ENCODE measurements at regions not wholly inside any gene's neighbourhood (a gene's known extent, or its start where the extent isn't known, plus 50 kb on each side); places are given as distances from the start of the nearest gene placed in this dataset.
"Not testable (repeated sequence)": the region's sequence is repeated elsewhere in the genome, so short reads cannot be mapped to it uniquely, and the experiment has no call there.

DNA sequence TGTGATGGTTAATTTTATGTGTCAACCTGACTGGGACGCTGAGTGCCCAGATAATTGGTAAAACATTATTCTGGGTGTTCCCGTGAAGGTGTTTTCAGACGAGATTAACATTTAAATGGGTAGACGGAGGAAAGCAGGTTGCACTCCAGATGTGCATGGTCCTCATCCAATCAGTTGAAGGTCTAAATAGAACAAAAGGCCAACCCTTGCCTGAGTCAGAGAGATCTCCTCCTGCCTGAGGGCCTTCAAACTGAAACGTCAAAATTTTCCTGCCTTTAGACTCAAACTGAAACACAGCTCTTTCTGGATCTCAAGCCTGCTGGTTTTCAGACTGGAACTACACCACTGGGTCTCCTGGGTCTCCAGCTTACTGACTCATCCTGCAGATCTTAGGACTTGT, 73.5 kb downstream of the NPIPA8 start:
- DNase-seq: not testable (repeated sequence)

DNA sequence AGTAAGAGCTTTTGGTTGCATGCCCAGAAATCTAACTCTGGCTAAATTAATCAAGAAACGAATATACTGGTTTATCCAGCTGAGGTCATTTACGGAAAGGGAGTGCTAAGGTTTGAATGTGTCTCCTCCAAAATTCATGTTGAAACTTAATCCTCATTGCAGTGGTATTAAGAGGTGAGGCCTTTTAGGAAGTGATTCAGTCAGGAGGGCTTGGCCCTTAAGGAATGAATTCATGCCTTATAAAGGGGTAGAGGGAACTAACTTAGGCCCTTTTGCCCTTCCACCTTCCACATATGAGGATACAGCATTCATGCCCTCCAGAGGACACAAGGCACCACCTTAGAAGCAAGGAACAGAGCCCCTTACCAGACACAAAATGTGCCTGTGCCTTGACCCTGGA, 74.7 kb downstream of the NPIPA8 start:
- not testable (repeated sequence) for DNase-seq

DNA sequence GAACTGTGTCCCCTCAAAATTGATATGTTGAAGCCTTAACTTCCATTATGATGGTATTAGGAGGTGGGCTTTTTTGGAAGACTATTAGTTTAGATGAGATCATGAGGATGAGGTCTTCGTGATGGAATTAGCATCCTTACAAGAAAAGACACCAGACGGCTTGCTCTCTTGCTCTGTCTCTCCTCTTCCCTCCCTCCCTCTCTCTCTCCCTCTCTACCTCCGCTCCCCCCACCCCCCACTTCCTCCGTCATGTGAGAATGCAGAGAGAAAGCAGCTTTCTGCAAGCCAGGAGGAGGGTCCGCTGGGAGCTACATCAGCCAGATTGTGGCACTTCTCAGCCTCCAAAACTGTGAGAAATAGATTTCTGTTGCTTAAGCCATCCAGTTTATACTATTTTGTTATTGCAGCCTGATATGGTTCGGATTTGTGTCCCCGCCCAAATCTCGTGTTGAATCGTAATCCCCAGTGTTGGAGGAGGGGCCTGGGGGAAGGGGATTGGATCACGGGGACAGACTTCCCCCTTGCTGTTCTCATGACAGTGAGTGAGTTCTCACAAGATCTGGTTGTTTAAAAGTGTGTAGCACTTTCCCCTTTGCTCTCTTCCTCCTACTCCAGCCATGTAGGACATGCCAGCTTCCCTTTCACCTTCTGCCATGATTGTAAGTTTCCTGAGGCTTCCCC, 76.9 kb downstream of the NPIPA8 start:
- not testable (repeated sequence) for DNase-seq

DNA sequence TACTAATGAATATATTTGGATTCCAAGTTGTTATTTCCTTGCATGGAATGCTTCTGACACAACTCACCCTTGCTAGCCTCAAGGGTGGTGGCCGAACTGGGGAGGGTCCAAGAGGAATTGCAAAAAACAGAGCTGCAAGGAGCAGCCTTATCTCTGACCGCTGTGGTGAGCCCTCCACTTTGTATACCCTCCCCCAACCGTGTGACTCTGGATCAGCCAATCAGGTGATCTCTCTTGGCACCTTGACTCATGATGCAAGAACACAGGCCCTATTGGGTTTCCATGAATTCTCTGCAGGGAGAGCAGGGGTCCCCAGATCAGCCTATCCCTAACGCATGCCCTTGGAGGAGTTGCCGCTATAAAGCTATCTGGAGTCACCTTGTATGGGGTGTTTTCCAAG, 83.6 kb downstream of the NPIPA8 start:
- DNase-seq: not testable (repeated sequence)

DNA sequence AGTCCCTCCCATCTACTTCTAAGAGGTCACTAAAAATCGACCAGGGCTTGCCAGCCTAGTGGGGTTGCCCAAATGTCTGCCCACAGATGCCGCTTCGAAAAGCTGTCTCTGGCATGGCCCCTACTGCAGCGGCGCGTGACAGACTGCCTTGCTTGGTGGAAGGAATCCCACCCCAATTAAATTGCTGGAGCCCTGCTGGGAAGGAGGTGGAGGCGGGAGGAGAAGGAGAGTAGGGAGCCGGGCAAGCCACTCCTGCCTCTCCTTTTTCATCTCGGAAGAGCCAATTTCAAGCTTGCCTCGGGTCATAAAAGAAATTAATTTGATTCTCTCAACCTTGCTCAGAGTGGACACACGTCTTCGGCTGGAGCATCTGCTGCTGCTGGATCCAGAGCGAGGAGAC, 106.0 kb downstream of the NPIPA8 start:
- not testable (repeated sequence) for DNase-seq

DNA sequence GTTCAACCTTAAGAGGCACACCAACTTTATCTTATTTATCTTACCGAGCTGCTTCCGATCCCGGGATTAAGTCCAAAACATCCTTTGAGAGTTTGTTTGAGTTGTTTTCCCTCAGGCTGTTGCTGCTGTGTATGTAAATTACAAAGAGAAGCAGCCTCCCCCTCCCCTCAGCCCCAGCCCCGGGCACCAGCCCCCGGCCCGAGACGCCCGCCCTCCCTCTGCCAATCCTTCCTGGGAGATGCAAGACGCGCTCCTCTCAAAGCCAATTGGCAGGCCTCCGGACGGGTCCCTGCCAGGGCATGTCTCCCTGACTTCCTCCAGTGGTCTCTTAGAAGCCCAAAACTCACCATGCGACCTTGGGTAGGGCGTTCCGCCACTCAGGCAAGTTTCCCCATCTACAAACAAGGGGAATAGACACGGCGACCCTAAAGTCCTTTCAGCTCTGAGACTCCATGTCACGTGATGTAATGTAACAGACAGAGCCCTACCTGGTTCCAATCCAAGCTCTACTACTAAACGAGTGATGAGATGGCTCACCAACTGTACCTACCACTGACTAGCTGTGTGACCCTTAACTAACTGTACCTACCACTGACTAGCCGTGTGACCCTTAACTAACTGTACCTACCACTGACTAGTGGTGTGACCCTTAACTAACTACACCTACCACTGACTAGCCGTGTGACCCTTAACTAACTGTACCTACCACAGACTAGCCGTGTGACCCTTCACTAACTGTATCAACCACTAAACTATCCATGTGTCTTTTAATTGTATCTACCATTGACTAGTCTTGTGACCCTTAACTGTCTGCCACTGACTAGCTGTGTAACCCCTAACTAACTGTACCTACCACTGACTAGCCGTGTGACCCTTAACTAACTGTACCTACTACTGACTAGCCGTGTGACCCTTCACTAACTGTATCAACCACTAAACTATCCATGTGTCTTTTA, 114.2 kb downstream of the NPIPA8 start:
- not testable (repeated sequence) for DNase-seq

DNA sequence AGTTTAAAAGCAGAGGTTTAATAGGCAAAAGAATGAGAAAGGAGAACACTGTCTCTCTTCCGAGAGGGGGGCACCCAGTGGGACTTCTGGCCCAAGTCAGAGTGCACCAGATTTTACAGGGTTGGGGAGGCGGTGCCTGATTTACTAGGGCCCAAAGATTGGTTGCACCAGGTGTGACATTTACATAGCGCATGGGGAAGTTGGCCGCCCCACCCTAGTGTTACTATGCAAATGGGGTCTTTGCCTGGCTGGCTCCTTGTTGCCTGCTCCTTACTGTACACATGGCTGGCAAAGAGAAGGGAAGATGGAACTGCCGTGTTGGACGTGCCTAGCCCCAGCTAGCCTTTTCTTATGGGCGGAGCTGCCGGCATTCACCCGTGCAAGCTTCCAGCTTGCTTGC, 118.8 kb downstream of the NPIPA8 start:
- DNase-seq: not testable (repeated sequence)

DNA sequence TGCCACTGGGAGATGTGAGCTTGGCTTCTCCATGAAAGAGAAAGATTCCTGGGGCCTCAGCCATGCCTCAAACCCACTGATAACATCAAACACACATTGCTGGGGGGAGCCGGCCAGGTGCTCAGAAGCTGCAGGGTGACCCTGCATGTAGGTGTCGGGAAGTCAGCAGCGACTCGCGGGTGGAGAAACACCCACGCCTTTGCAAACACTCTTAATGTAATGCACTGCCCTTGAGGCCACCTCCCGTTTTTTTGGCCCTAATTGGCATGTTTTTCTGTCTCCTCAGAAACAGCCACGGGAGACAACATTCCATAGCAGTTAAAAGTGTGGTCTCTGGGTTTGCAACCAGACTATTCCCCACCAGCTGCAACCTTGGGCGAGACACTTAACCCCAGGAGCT, 119.7 kb downstream of the NPIPA8 start:
- not testable (repeated sequence) for DNase-seq

DNA sequence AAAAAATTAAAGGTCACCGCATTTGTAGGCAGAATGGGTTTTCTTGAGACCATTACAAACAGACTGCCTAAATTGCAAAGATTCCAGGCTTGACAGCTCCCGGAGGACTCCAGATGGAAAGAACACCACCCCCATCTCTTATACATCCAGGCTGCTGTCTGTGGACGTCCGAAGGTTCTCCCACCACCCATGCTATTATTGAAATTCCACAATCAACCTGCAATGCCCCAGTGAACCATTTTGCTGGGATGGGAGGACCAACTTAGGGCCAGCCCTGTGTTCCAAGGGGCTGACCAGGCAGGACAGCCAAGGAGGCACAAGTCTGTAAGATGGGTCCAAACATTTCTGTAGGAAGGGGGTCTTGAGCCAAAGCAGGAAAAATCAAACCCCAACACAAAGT, 122.7 kb downstream of the NPIPA8 start:
- not testable (repeated sequence) for DNase-seq

DNA sequence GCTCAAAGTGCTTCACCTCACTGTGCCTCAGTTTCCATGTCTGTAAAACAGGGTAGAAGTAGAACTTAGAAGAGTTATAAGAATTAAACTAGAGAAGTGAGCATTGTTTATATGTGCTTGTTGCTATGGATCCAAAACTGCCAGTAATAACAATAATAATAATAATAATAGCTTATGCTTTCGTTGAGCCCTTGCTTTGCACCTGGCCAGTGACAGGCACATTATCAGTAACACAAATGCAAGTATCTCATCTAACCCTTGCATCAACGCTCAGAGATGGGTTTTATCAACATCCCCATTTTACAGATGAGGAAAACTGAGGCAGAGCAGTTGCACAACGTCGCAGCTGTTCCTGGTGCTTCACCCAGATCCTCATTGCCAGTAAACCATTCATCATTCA, 125.0 kb downstream of the NPIPA8 start:
- not testable (repeated sequence) for DNase-seq

DNA sequence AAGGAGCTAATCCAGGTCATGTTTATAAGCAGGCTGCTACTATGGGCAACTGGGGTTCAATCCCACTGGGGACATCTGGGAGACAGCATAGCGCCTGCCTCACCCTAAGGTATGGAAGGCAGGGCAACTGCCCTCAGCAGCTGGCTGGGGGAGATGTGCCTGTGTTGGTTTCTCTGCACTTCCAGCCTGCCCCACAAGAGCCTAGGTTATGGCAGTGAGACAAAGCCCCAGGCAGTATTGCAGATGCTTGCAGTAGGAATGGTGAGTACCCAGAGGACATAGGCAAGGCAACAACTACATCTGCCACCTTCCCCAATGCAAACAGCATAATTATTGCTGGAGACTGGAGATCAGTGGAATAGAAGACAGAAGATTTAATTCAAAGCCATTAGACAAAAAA, 131.8 kb downstream of the NPIPA8 start:
- not testable (repeated sequence) for DNase-seq

DNA sequence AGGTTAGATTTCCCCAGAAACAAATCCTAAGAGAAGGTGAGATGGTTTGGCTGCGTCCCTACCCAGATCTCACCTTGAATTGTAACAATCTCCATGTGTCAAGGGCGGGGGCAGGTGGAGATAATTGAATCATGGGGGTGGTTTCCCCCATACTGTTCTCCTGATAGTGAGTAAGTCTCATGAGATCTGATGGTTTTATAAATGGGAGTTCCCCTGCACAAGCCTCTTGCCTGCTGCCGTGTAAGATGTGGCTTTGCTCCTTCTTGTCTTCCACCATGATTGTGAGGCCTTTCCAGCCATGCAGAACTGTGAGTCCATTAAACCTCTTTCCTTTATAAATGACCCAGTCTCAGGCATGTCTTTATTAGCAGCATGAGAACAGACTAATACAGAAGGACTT, 132.2 kb downstream of the NPIPA8 start:
- not testable (repeated sequence) for DNase-seq

DNA sequence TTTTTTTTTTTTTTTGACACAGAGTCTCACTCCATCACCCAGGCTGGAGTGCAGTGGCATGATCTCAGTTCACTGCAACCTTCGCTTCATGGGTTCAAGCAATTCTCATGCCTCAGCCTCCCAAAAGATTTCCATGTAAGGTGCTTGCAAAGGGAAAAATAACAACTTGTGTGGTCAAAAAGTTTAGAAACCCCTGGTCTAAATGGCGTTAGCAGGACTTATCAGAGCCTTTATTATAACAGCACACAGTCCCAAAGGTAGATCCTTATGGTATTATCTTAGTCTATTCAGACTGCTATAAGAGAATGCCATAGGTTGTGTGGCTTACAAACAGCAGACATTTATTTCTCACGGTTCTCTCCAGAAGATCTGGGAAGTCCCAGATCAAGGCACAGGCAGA, 135.0 kb downstream of the NPIPA8 start:
- DNase-seq: not testable (repeated sequence)

DNA sequence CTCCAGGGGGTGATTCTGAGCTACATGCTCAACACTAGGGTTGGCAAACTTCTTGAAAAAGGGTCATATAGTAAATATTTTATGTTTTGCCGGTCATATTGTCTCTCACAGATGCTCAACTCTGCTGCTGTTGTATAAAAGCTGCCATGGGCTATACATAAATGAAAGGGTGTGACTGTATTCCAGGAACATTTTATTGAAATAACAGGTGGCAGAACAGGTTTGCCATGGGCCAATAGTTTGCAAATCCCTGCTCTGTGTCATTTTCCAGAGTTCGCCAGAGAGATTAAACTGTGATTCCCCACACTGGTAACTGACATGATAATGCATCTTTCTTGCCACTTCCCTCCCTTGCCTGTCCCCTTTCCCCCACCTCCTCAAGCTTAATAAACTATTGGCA, 144.1 kb downstream of the NPIPA8 start:
- not testable (repeated sequence) for DNase-seq

DNA sequence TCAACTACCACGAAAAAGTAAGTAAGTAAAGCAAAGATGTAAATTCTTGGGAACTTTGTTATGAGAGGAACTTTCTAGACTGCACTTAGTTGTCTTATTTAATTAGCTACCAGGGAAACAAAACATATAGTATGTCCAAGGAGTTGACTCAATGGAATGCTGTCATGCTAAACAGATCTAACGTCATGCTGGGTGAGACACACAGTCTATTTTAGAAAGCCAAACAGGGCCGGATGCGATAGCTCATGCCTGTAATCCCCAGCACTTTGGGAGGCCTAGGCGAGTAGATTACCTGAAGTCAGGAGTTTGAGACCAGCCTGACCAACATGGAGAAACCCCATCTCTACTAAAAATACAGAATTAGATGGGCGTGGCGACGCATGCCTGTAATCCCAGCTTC, 146.4 kb downstream of the NPIPA8 start:
- not testable (repeated sequence) for DNase-seq

DNA sequence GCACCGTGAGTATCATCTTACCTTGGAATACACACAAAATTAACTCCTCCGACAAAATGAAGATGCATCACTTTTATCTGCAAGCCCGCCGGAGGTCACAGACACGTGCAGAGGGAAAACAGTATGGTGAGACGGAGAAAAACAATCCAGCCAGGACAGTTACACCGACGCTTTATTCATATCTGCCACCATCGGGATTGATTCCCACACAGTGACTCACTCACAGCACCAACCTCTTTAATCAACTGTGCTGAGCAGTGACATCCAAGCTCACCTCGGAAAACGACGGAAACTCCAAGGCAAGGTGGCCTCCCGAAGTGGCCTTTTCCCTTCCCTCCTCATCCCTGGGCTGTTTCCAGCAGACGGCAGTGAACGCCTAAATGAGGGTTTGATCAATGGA, 151.8 kb downstream of the NPIPA8 start:
- DNase-seq: not testable (repeated sequence)

DNA sequence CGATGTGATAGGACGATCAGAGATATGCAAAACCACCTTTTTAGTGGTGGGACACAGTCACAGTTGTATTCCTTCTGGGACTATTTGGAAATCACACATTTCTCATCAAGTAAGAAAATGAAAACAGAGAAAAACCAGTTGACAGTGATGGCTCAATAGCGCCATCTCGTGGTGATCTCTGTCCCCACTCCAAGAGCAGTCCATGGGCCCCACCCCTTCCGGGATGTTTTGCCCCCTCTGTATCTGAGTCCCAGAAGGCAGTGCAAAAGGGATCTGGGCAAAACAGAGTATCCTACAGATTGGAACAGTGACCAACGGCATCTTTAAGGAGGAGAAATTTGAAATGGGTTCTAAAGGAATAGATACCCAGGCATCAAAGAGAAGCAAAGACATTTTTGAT, 155.5 kb downstream of the NPIPA8 start:
- not testable (repeated sequence) for DNase-seq

DNA sequence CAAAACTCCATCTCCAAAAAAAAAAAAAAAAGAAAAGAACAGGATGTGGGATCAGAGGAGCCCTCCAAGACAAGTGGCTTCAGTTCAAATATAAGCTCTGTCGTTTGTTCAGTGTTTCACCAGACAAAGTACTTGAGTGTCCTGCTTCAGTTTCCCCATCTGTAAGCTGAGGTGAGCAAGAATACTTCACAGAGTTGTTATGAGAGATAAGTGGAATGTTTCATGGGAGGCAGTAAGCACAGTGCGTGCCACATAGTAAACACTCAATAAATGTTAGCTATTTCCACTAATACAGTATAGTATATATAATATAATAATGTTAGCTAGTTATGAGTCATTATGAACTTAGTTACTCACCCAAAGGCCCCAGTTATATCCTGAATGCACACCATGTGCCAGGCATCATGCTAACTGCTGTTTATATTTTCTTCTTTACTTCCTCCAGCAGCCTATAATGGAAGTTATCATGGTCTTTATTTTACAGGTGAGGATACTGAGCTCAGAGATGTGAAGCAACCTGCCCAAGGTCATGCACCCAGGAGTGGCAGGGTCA, 162.5 kb downstream of the NPIPA8 start:
- not testable (repeated sequence) for DNase-seq

DNA sequence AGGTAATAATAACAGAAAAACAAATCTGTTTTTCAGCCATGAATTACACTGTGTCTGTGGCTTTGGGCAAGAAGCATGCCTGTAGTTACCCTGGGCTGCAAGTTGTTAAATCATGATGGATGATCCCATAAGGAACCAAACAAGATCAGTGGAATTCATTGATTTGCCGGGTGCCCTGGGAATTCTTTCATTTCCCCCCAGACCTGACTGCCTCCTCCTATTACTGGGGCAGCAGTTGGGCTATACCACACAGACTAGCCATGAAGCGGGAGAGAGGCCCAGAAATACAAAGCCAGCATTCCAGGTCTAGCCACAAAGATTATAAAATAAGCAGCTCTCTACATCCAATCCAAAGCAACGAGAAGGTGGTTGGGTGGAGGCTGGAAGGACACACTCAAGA, 174.2 kb downstream of the NPIPA8 start:
- DNase-seq: not testable (repeated sequence)

DNA sequence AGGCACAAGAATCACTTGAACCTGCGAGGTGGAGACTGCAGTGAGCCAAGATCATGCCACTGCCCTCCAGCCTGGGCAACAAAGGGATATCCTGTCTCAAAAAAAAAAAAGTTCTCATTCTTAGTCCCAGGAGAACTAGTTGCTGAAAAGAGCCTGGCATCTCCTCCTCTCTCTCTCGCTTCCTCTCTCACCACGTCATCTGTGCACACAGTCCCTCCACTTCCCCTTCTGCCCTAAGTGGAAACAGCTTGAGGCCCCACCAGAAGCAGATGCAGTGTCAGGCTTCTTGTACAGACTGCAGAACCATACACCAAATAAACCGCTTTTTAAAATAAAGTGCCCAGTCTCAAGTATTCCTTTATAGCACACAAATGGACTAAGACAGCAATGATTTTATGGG, 175.3 kb downstream of the NPIPA8 start:
- not testable (repeated sequence) for DNase-seq

DNA sequence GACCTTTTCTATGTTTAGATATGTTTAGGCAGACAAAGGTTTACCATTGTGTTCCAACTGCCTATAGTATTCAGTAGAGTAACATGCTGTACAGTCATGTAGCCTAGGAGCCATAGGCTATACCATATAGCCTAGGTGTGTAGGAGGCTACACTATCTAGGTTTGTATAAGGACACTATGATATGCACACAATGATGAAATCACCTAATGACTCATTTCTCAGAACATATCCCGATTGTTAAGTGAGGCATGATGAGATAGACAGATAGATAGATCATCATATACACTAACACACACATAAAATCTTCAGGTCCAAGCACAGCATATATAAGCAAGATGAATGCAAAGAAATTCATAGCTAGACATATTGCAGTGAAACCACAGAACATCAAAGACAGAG, 177.4 kb downstream of the NPIPA8 start:
- DNase-seq: not testable (repeated sequence)

DNA sequence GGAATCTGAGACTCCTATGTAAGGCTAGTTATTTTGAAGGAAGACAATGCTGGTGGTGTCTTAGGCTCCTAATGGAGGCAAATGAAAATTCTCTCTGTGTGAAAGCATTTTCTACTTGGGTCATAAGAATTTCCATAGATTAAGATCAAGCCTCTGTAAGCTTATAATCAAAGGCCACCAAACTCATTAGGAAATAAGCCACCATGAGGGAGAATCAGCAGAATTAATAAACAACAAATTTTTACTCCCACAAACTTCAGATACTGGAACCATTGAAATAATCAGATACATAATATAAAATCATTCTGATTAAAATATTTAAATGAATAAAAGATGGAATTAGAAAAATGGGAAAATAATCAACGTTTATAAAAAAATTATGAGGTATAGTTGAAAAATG, 178.7 kb downstream of the NPIPA8 start:
- DNase-seq: not testable (repeated sequence)

DNA sequence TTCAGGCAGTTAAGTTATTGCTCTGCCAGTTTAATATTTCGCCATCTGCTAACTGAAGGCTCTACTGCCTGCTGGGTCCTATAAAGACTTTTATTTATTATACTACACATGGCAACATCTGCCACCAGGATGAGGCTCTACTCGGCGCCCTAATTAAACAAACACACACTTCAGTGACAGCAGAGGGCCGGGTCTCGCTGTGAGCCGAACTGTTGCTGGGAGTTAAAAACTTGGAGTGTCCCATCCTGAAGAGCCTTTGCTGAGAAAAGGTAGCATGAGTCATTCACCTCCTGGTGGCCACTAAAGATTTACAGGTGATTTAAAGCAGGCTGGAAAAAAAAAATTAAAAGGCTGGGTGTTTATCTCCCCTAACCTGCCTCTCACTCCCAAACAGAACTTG, 183.7 kb downstream of the NPIPA8 start:
- DNase-seq: not testable (repeated sequence)

DNA sequence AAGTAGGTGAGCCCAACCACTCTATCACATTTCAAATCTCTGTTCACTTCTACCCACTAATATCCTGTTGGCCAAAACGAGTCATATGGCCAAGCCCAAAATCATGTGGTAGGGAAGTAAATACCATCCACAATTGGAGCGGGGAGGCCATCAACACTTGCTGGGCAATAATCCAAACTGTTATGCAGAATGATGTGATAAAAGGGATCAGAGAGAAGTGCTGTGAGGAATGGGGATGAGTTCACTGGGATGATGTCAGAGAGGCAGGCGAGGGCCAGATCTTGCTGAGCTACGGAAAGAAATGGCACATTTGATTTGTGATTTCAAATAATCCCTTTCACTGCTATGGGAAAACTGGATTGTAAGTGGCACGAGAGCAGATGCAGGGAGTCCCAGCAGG, 188.4 kb downstream of the NPIPA8 start:
- DNase-seq: not testable (repeated sequence)

All from effector CD4-positive, alpha-beta T cell (primary cell).